Left ventricle myocardium inferior (tissue), 1 donor: ENCODE measurements at regions not wholly inside any gene's neighbourhood (a gene's known extent, or its start where the extent isn't known, plus 50 kb on each side); places are given as distances from the start of the nearest gene placed in this dataset.

Experiments used
- DNase-seq: peaks from one replicate; pipeline ENCODE4 v3.0.0-alpha.2; 2020
- H3K27ac ChIP-seq: fragments of 200-600 bp; replicated peaks from 2 replicates; pipeline ENCODE4 v1.8.0; 2021
- H3K27me3 ChIP-seq: fragments of 200-600 bp; 2 replicates; pipeline ENCODE4 v1.8.0; 2021; ENCODE audit warnings: low read depth
- H3K36me3 ChIP-seq: fragments of 200-600 bp; 2 replicates; pipeline ENCODE4 v1.8.0; 2021
- H3K4me1 ChIP-seq: fragments of 200-600 bp; 2 replicates; pipeline ENCODE4 v1.8.0; 2021
- H3K4me3 ChIP-seq: fragments of 200-600 bp; 2 replicates; pipeline ENCODE4 v1.8.0; 2021; ENCODE audit warnings: mild to moderate bottlenecking, moderate library complexity
- H3K9me3 ChIP-seq: fragments of 200-600 bp; replicated peaks from 2 replicates; pipeline ENCODE4 v1.8.0; 2021
- CTCF ChIP-seq: fragments of 200-600 bp; IDR thresholded peaks from 2 replicates; pipeline ENCODE4 v1.8.0; 2021; ENCODE audit warnings: antibody characterized with exemption, mild to moderate bottlenecking, borderline replicate concordance
- intact Hi-C: fragments of 100-400 bp; cut with micrococcal nuclease; formaldehyde crosslinking; loops from one replicate; pipeline ENCODE4 v1.11.0; 2022
- donor health status: DM: no; HTN: yes; CAD: no; lungs with severe emphysema.

- H3K4me3 ChIP-seq, result no peak overlapping the region
- no peak overlapping the region for H3K27ac ChIP-seq
- TF ChIP-seq CTCF, result peak; percentile 40
- no peaks in the 10 kb centered on the region for H3K27me3 ChIP-seq
- intact Hi-C loops, result no loop called here
- H3K4me1 ChIP-seq, result no peaks in the 10 kb centered on the region
- DNase-seq, result no peak
- no peaks in the 10 kb centered on the region for H3K9me3 ChIP-seq
- peaks cover 18% of the 10 kb centered on the region for H3K36me3 ChIP-seq
These were observed 72.2 kb downstream of the BLTP1 start for GRCh38 chr4:122224348-122224747.

- Histone ChIP-seq H3K4me1 (no peaks in the 10 kb centered on the region), H3K9me3 (no peaks in the 10 kb centered on the region), H3K27me3 (no peaks in the 10 kb centered on the region), H3K36me3 (peaks cover 23% of the 10 kb centered on the region), H3K27ac (no peak overlapping the region), H3K4me3 (no peak overlapping the region)
- intact Hi-C loops, result no loop called here
- DNase-seq, result no peak
- no peak for TF ChIP-seq CTCF
These were observed 75.1 kb downstream of the BLTP1 start for GRCh38 chr4:122227202-122227601.

- H3K36me3 ChIP-seq, result peaks cover 35% of the 10 kb centered on the region
- intact Hi-C loops, result no loop called here
These were observed 77.7 kb downstream of the BLTP1 start for GRCh38 chr4:122229857-122230256.

GRCh38 chr4:122232633-122233032, 80.5 kb downstream of the BLTP1 start:
- no peaks in the 10 kb centered on the region for H3K27me3 ChIP-seq
- TF ChIP-seq CTCF, result no peak
- intact Hi-C loops, result no loop called here

More at GRCh38 chr4:122229857-122230256, 77.7 kb downstream of the BLTP1 start:
- no peaks in the 10 kb centered on the region for H3K9me3 ChIP-seq
- no peak overlapping the region for H3K4me3 ChIP-seq
- peaks cover 3% of the 10 kb centered on the region for H3K4me1 ChIP-seq
- no peaks in the 10 kb centered on the region for H3K27me3 ChIP-seq
- no peak for TF ChIP-seq CTCF
- DNase-seq, result no peak
- H3K27ac ChIP-seq, result no peak overlapping the region

GRCh38 chr4:122234686-122235085, 82.6 kb downstream of the BLTP1 start:
- Histone ChIP-seq H3K27ac (no peak overlapping the region), H3K27me3 (no peaks in the 10 kb centered on the region), H3K4me1 (peaks cover 16% of the 10 kb centered on the region), H3K9me3 (no peaks in the 10 kb centered on the region), H3K4me3 (no peak overlapping the region), H3K36me3 (peaks cover 62% of the 10 kb centered on the region)
- no peak for TF ChIP-seq CTCF
- intact Hi-C loops, result no loop called here
- no peak for DNase-seq

More at GRCh38 chr4:122232633-122233032, 80.5 kb downstream of the BLTP1 start:
- no peak for DNase-seq
- Histone ChIP-seq H3K36me3 (peaks cover 48% of the 10 kb centered on the region), H3K27ac (no peak overlapping the region), H3K9me3 (no peaks in the 10 kb centered on the region), H3K4me1 (peaks cover 16% of the 10 kb centered on the region), H3K4me3 (no peak overlapping the region)
